BE2C (cell line): ENCODE measurements at regions not wholly inside any gene's neighbourhood (a gene's known extent, or its start where the extent isn't known, plus 50 kb on each side); places are given as distances from the start of the nearest gene placed in this dataset.

Experiments used
- DNase-seq: peaks from one replicate; pipeline ENCODE4 v3.0.0-alpha.2; 2020
- H3K27me3 ChIP-seq: fragments of 250-450 bp; sonication (Bioruptor Pico); 2 replicates; pipeline ENCODE4 v1.5.1; 2020; ENCODE audit warnings: mild to moderate bottlenecking
- H3K36me3 ChIP-seq: fragments of 250-450 bp; sonication (Bioruptor Pico); 2 replicates; pipeline ENCODE4 v1.5.1; 2020; ENCODE audit warnings: mild to moderate bottlenecking
- H3K4me1 ChIP-seq: fragments of 250-450 bp; sonication (Bioruptor Pico); 2 replicates; pipeline ENCODE4 v1.5.1; 2020
- H3K4me3 ChIP-seq: 2 replicates; pipeline ENCODE4 v1.5.1; 2011; ENCODE audit warnings: low read depth, low read length
- H3K9me3 ChIP-seq: fragments of 250-450 bp; sonication (Bioruptor Pico); 2 replicates; pipeline ENCODE4 v1.5.1; 2020
- TF ChIP-seq, protein P1 (sequence below): IDR thresholded peaks from 2 replicates; pipeline ENCODE4 v1.5.1; 2012; ENCODE audit warnings: mild to moderate bottlenecking, low read depth, low read length

- TF ChIP-seq, protein P1, sequence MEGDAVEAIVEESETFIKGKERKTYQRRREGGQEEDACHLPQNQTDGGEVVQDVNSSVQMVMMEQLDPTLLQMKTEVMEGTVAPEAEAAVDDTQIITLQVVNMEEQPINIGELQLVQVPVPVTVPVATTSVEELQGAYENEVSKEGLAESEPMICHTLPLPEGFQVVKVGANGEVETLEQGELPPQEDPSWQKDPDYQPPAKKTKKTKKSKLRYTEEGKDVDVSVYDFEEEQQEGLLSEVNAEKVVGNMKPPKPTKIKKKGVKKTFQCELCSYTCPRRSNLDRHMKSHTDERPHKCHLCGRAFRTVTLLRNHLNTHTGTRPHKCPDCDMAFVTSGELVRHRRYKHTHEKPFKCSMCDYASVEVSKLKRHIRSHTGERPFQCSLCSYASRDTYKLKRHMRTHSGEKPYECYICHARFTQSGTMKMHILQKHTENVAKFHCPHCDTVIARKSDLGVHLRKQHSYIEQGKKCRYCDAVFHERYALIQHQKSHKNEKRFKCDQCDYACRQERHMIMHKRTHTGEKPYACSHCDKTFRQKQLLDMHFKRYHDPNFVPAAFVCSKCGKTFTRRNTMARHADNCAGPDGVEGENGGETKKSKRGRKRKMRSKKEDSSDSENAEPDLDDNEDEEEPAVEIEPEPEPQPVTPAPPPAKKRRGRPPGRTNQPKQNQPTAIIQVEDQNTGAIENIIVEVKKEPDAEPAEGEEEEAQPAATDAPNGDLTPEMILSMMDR: no peak
- no peaks in the 10 kb centered on the region for H3K9me3 ChIP-seq
- H3K36me3 ChIP-seq: no peaks in the 10 kb centered on the region
- no peak overlapping the region for H3K4me3 ChIP-seq
- H3K4me1 ChIP-seq: no peaks in the 10 kb centered on the region
- DNase-seq: no peak
- H3K27me3 ChIP-seq: no peaks in the 10 kb centered on the region
Measured at GRCh38 chr4:163810755-163811154, 316.3 kb downstream of the TMA16 start.

DNA sequence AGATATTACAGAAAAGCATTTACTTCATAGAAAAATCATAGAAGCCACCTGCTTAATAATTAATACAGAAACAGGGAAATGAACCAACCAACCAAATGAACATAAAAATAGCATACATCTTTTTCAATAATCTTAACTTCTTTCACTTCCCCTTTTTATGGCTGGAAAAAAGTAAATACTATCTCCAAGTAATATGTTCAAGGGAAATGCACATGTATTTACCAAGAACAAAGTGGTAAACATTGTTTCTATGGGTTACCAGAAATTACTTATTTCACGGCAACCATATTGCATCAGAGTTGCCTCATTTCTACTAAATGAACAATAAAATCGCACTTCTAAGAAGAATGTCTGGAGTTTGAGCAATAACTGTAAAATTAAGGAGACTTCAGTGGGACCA, 321.3 kb downstream of the TMA16 start:
- Histone ChIP-seq H3K27me3 (no peaks in the 10 kb centered on the region), H3K36me3 (no peaks in the 10 kb centered on the region), H3K4me1 (no peaks in the 10 kb centered on the region), H3K4me3 (no peak overlapping the region), H3K9me3 (no peaks in the 10 kb centered on the region)
- TF ChIP-seq, protein P1: no peak
- no peak for DNase-seq

DNA sequence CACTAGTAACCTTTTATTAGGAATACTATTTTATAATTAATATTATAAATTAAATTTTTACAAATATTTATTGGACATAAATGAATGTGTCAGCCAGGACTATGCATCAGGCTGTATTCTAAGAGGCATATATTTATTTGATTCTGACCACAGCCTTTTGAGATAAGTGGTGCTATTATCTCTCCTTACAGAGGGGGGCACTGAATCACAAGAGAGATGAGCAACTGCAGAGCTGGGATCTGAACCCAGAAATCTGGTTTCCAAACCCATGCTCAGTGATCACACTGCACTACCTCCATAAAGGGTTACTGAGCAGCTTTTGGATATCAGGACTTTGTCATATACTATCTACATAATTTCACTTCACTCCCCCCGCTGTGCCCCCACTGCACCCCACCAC, 322.0 kb downstream of the TMA16 start:
- Histone ChIP-seq H3K4me1 (no peaks in the 10 kb centered on the region), H3K4me3 (no peak overlapping the region), H3K9me3 (no peaks in the 10 kb centered on the region), H3K27me3 (no peaks in the 10 kb centered on the region), H3K36me3 (no peaks in the 10 kb centered on the region)
- no peak for DNase-seq
- TF ChIP-seq, protein P1: no peak

DNA sequence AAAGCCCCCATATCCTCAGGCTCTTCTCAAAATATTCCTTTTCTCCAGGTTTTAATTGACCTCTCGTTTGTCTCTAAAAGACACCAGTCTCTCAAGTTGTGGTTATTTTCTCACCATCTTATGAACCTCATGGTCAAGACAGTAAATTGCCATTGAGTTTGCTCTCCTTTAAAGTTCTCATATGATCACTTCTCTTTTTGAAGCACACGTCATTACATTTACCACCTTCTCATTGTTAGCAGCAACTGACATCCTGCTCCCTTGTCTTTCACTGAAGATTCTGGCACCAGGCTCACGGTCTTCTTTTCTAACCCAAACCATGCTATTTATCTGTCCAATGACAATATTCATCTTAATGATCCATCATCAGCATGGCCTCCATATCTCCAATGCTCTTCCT, 324.2 kb downstream of the TMA16 start:
- Histone ChIP-seq H3K4me3 (no peak overlapping the region), H3K36me3 (no peaks in the 10 kb centered on the region), H3K27me3 (no peaks in the 10 kb centered on the region), H3K9me3 (no peaks in the 10 kb centered on the region), H3K4me1 (no peaks in the 10 kb centered on the region)
- no peak for DNase-seq
- TF ChIP-seq, protein P1: no peak

DNA sequence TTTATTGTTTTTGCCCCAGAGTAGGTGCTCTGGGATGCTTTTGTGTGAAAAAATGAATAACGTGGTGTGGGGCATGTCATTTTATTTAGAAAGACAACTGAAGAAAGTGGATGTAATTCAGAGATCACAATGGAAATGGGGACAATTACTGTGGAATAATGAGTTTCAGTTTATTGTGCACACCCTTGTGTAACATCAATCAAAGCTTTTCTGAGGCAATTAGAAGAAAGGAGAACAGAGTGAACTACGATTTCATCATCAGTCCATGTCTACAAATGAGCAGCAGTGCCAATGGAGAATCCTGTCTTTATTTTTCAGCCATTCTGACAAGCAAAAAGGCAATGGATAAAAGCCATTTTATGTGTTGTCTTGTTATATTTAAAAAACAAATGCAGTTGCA, 339.2 kb downstream of the TMA16 start:
- DNase-seq: no peak
- TF ChIP-seq, protein P1: no peak
- no peaks in the 10 kb centered on the region for H3K36me3 ChIP-seq
- no peak overlapping the region for H3K4me3 ChIP-seq
- H3K27me3 ChIP-seq: no peaks in the 10 kb centered on the region
- no peaks in the 10 kb centered on the region for H3K4me1 ChIP-seq
- H3K9me3 ChIP-seq: no peaks in the 10 kb centered on the region

DNA sequence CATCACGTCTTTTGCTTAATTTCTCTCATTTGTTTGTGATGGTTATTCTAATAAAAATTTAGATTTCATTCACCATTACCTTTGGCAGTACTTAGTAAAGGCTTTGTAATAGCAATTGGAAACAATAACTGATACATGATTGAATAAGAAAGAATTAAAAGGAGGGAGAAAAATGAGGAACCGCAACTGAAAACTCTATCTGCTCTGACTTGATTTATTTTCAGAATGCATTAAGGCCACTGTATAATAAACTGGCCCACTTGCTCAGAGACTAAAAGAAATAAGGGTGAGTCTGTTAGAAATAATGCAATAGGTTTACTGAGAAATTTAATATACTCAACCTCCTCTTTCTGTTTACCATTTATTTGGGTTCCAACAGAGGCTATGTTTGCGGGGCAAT, 351.5 kb downstream of the TMA16 start:
- Histone ChIP-seq H3K27me3 (no peaks in the 10 kb centered on the region), H3K36me3 (no peaks in the 10 kb centered on the region), H3K4me1 (no peaks in the 10 kb centered on the region), H3K9me3 (no peaks in the 10 kb centered on the region), H3K4me3 (no peak overlapping the region)
- TF ChIP-seq, protein P1: no peak
- DNase-seq: no peak
